CD8-positive, alpha-beta memory T cell (primary cell): ENCODE measurements at regions not wholly inside any gene's neighbourhood (a gene's known extent, or its start where the extent isn't known, plus 50 kb on each side); places are given as distances from the start of the nearest gene placed in this dataset.
"Not testable (repeated sequence)": the region's sequence is repeated elsewhere in the genome, so short reads cannot be mapped to it uniquely, and the experiment has no call there.

Source experiments
- CTCF ChIA-PET: fragments of 350-600 bp; sonication (Branson Sonifier 250); formaldehyde crosslinking; loops from one replicate; lab custom pipeline; 2021; ENCODE audit warnings: antibody characterized with exemption; lab: Charles Lee
- POLR2A ChIA-PET: fragments of 350-600 bp; sonication (Branson Sonifier 250); formaldehyde crosslinking; loops from one replicate; lab custom pipeline; 2021; ENCODE audit warnings: antibody characterized with exemption; lab: Charles Lee
- DNase-seq, 5 donors: peaks; one replicate each; pipeline versions ENCODE4 v3.0.0 to v3.0.0-alpha.2; 2020 to 2022; ENCODE audit warnings: mixed read lengths in 1 of 5
- H3K27ac ChIP-seq: one replicate; pipeline ENCODE4 v1.7.0; 2013; ENCODE audit warnings: low read depth, mild to moderate bottlenecking, low read length, moderate library complexity
- H3K27me3 ChIP-seq: 2 replicates; pipeline ENCODE4 v1.7.0; 2013; ENCODE audit warnings: low read length, mild to moderate bottlenecking; ENCODE audit not compliant: insufficient read depth, poor library complexity, severe bottlenecking
- H3K36me3 ChIP-seq: 2 replicates; pipeline ENCODE4 v1.7.0; 2013; ENCODE audit warnings: mild to moderate bottlenecking, low read length, moderate library complexity; ENCODE audit not compliant: insufficient read depth
- H3K4me1 ChIP-seq: 2 replicates; pipeline ENCODE4 v1.7.0; 2013; ENCODE audit warnings: mild to moderate bottlenecking, low read length, moderate library complexity; ENCODE audit not compliant: insufficient read depth
- H3K4me3 ChIP-seq: 2 replicates; pipeline ENCODE4 v1.7.0; 2013; ENCODE audit warnings: mild to moderate bottlenecking, low read length
- H3K9me3 ChIP-seq: 2 replicates; pipeline ENCODE4 v1.7.0; 2013; ENCODE audit warnings: mild to moderate bottlenecking, low read length
- H3K27ac Mint-ChIP-seq, 8 donors: one replicate each; pipeline ENCODE4 v1.8.0; 2020 to 2021; ENCODE audit warnings: mixed read lengths in 8 of 8, mild to moderate bottlenecking in 6 of 8, inconsistent platforms in 3 of 8, moderate library complexity in 3 of 8
- H3K27me3 Mint-ChIP-seq, 2 donors: one replicate each; pipeline ENCODE4 v1.8.0; 2020 to 2021; ENCODE audit warnings: mixed read lengths in 2 of 2, mild to moderate bottlenecking in 1 of 2, moderate library complexity in 1 of 2
- H3K36me3 Mint-ChIP-seq, 3 donors: one replicate each; pipeline ENCODE4 v1.8.0; 2020 to 2021; ENCODE audit warnings: mixed read lengths in 3 of 3, inconsistent platforms in 1 of 3, mild to moderate bottlenecking in 1 of 3
- H3K4me1 Mint-ChIP-seq, 3 donors: one replicate each; pipeline ENCODE4 v1.8.0; 2020 to 2021; ENCODE audit warnings: mixed read lengths in 3 of 3, inconsistent platforms in 1 of 3, mild to moderate bottlenecking in 1 of 3
- H3K4me3 Mint-ChIP-seq, 7 donors: one replicate each; pipeline ENCODE4 v1.8.0; 2020 to 2021; ENCODE audit warnings: mixed read lengths in 7 of 7, mild to moderate bottlenecking in 6 of 7, moderate library complexity in 4 of 7, inconsistent platforms in 2 of 7
- H3K9me3 Mint-ChIP-seq, 5 donors: one replicate each; pipeline ENCODE4 v1.8.0; 2020 to 2022; ENCODE audit warnings: mixed read lengths in 5 of 5, mild to moderate bottlenecking in 3 of 5, moderate library complexity in 2 of 5, inconsistent platforms in 1 of 5

- no peak overlapping the region for H3K4me3 Mint-ChIP-seq
- Histone ChIP-seq H3K27ac (no peak overlapping the region), H3K9me3 (no peaks in the 10 kb centered on the region), H3K4me1 (no peaks in the 10 kb centered on the region), H3K36me3 (no peaks in the 10 kb centered on the region), H3K4me3 (no peak overlapping the region), H3K27me3 (no peaks in the 10 kb centered on the region)
- peaks cover 7 to 29% of the 10 kb centered on the region in 2 donors for H3K27me3 Mint-ChIP-seq
- CTCF ChIA-PET: no interaction called here
- peak overlapping the region in 1 of 8 donors; percentile 7 for H3K27ac Mint-ChIP-seq
- no peaks in the 10 kb centered on the region for H3K9me3 Mint-ChIP-seq
- peaks cover 0 to 6% (median 0%) of the 10 kb centered on the region in 3 donors for H3K4me1 Mint-ChIP-seq
- POLR2A ChIA-PET: no interaction called here
- H3K36me3 Mint-ChIP-seq: peaks cover 0 to 9% (median 0%) of the 10 kb centered on the region in 3 donors
- DNase-seq: no peak
Observed at GRCh38 chr9:33695856-33696255, 99.5 kb upstream of the PRSS3 start.

- no peak overlapping the region for H3K4me3 Mint-ChIP-seq
- no peak overlapping the region for H3K27ac ChIP-seq
- no peaks in the 10 kb centered on the region for H3K27me3 ChIP-seq
- H3K36me3 Mint-ChIP-seq: peaks cover 0 to 9% (median 0%) of the 10 kb centered on the region in 3 donors
- H3K27me3 Mint-ChIP-seq: peaks cover 7 to 29% of the 10 kb centered on the region in 2 donors
- H3K4me1 ChIP-seq: no peaks in the 10 kb centered on the region
- no peak overlapping the region for H3K27ac Mint-ChIP-seq
- no peaks in the 10 kb centered on the region for H3K9me3 ChIP-seq
- H3K4me3 ChIP-seq: no peak overlapping the region
- H3K36me3 ChIP-seq: no peaks in the 10 kb centered on the region
- DNase-seq: no peak
- CTCF ChIA-PET: no interaction called here
- no peaks in the 10 kb centered on the region for H3K9me3 Mint-ChIP-seq
- peaks cover 0 to 10% (median 0%) of the 10 kb centered on the region in 3 donors for H3K4me1 Mint-ChIP-seq
- POLR2A ChIA-PET: no interaction called here
Observed at GRCh38 chr9:33697171-33697570, 98.2 kb upstream of the PRSS3 start.

- Mint-ChIP-seq H3K36me3 (peaks cover 0 to 9% (median 0%) of the 10 kb centered on the region in 3 donors), H3K9me3 (no peaks in the 10 kb centered on the region), H3K27ac (no peak overlapping the region), H3K4me3 (no peak overlapping the region), H3K27me3 (peaks cover 6 to 31% of the 10 kb centered on the region in 2 donors), H3K4me1 (peaks cover 0 to 10% (median 0%) of the 10 kb centered on the region in 3 donors)
- Histone ChIP-seq H3K27me3 (no peaks in the 10 kb centered on the region), H3K36me3 (no peaks in the 10 kb centered on the region), H3K27ac (no peak overlapping the region), H3K4me3 (no peak overlapping the region), H3K9me3 (no peaks in the 10 kb centered on the region), H3K4me1 (no peaks in the 10 kb centered on the region)
- CTCF ChIA-PET: no interaction called here
- POLR2A ChIA-PET: no interaction called here
- DNase-seq: no peak
Observed at GRCh38 chr9:33698267-33698666, 97.1 kb upstream of the PRSS3 start.

- Mint-ChIP-seq H3K27me3 (peaks cover 5 to 33% of the 10 kb centered on the region in 2 donors), H3K27ac (peak overlapping the region in 2 of 8 donors; percentile 28 to 43)
- POLR2A ChIA-PET, H3K36me3 Mint-ChIP-seq, DNase-seq, H3K4me3 ChIP-seq, H3K4me1 Mint-ChIP-seq, H3K4me3 Mint-ChIP-seq, H3K9me3 Mint-ChIP-seq, H3K27me3 ChIP-seq, H3K36me3 ChIP-seq, H3K27ac ChIP-seq, H3K4me1 ChIP-seq, H3K9me3 ChIP-seq: not testable (repeated sequence)
- CTCF ChIA-PET: interaction anchor here (0.6 kb wide), 1 partner anchor 10 kb away, joined by 3 read pairs; no protein-coding TSS in a partner anchor
Observed at GRCh38 chr9:33700940-33701339, 94.4 kb upstream of the PRSS3 start.

GRCh38 chr9:33703430-33704102 is 91.8 kb upstream of the PRSS3 start:
- Mint-ChIP-seq H3K36me3 (peaks cover 0 to 2% (median 0%) of the 10 kb centered on the region in 3 donors), H3K27ac (no peak overlapping the region), H3K4me3 (no peak overlapping the region), H3K4me1 (peaks cover 0 to 5% (median 0%) of the 10 kb centered on the region in 3 donors), H3K9me3 (peaks cover 0 to 6% (median 2%) of the 10 kb centered on the region in 5 donors), H3K27me3 (peaks cover 6 to 22% of the 10 kb centered on the region in 2 donors)
- Histone ChIP-seq H3K4me1 (no peaks in the 10 kb centered on the region), H3K36me3 (no peaks in the 10 kb centered on the region), H3K27ac (no peak overlapping the region), H3K4me3 (no peak overlapping the region), H3K27me3 (no peaks in the 10 kb centered on the region), H3K9me3 (no peaks in the 10 kb centered on the region)
- CTCF ChIA-PET: no interaction called here
- no peak for DNase-seq
- POLR2A ChIA-PET: no interaction called here

GRCh38 chr9:33705440-33705839 is 89.9 kb upstream of the PRSS3 start:
- DNase-seq, H3K9me3 Mint-ChIP-seq, H3K36me3 ChIP-seq, H3K27ac Mint-ChIP-seq, POLR2A ChIA-PET, H3K27ac ChIP-seq, H3K36me3 Mint-ChIP-seq, H3K4me3 Mint-ChIP-seq, H3K9me3 ChIP-seq, H3K4me3 ChIP-seq, H3K4me1 Mint-ChIP-seq, H3K27me3 ChIP-seq, H3K4me1 ChIP-seq: not testable (repeated sequence)
- H3K27me3 Mint-ChIP-seq: peaks cover 12 to 28% of the 10 kb centered on the region in 2 donors
- CTCF ChIA-PET: interaction anchor here (1.1 kb wide), 1 partner anchor 16 kb away, joined by 3 read pairs; no protein-coding TSS in a partner anchor

GRCh38 chr9:33708441-33708840 is 86.9 kb upstream of the PRSS3 start:
- H3K36me3 Mint-ChIP-seq: peaks cover 0 to 4% (median 0%) of the 10 kb centered on the region in 3 donors
- peaks cover 0 to 6% (median 2%) of the 10 kb centered on the region in 5 donors for H3K9me3 Mint-ChIP-seq
- POLR2A ChIA-PET: no interaction called here
- no peak overlapping the region for H3K27ac Mint-ChIP-seq
- no peaks in the 10 kb centered on the region for H3K4me1 Mint-ChIP-seq
- peaks cover 4% of the 10 kb centered on the region for H3K27me3 ChIP-seq
- peaks cover 14 to 46% of the 10 kb centered on the region in 2 donors for H3K27me3 Mint-ChIP-seq
- DNase-seq: no peak
- H3K36me3 ChIP-seq: no peaks in the 10 kb centered on the region
- H3K27ac ChIP-seq: no peak overlapping the region
- no peaks in the 10 kb centered on the region for H3K4me1 ChIP-seq
- H3K4me3 ChIP-seq: no peak overlapping the region
- no peak overlapping the region for H3K4me3 Mint-ChIP-seq
- CTCF ChIA-PET: no interaction called here
- no peaks in the 10 kb centered on the region for H3K9me3 ChIP-seq

- H3K9me3 ChIP-seq: no peaks in the 10 kb centered on the region
- CTCF ChIA-PET: interaction anchor here (0.8 kb wide), 1 partner anchor 13 kb away, joined by 4 read pairs; no protein-coding TSS in a partner anchor
Observed at GRCh38 chr9:33709269-33709668, 86.1 kb upstream of the PRSS3 start.

More at GRCh38 chr9:33709269-33709668, 86.1 kb upstream of the PRSS3 start:
- Histone ChIP-seq H3K36me3 (no peaks in the 10 kb centered on the region), H3K27me3 (peaks cover 4% of the 10 kb centered on the region), H3K27ac (no peak overlapping the region), H3K4me3 (no peak overlapping the region), H3K4me1 (no peaks in the 10 kb centered on the region)
- Mint-ChIP-seq H3K9me3 (peaks cover 0 to 6% (median 2%) of the 10 kb centered on the region in 5 donors), H3K27ac (no peak overlapping the region), H3K4me3 (no peak overlapping the region), H3K36me3 (peaks cover 0 to 4% (median 0%) of the 10 kb centered on the region in 3 donors), H3K27me3 (peaks cover 14 to 39% of the 10 kb centered on the region in 2 donors), H3K4me1 (no peaks in the 10 kb centered on the region)
- POLR2A ChIA-PET: no interaction called here
- no peak for DNase-seq
